ENCODE measurements at regions not wholly inside any gene's neighbourhood (a gene's known extent, or its start where the extent isn't known, plus 50 kb on each side); places are given as distances from the start of the nearest gene placed in this dataset.

GRCh38 chr2:156765043-156765442 is 328.9 kb downstream of the GPD2 start:
- ATAC-seq: no peak

More at GRCh38 chr2:156765043-156765442, 328.9 kb downstream of the GPD2 start:
- ChIA-PET CTCF (no interaction called here), POLR2A (no interaction called here)
- Histone ChIP-seq H3K4me3 (no peak overlapping the region), H3K27ac (no peak overlapping the region), H3K9me3 (no peaks in the 10 kb centered on the region), H3K4me2 (no peak overlapping the region), H3K4me1 (no peaks in the 10 kb centered on the region)
- no peak for FAIRE-seq
- TF ChIP-seq ZNF302 (CRISPR knock-in tag; IDR thresholded peaks at IDR 0.05): no peak
- TF ChIP-seq SREBF2 (IDR thresholded peaks at IDR 0.05): no peak
- TF ChIP-seq SMC3 (IDR thresholded peaks at IDR 0.05): no peak
- no peak for TF ChIP-seq E2F6 (IDR thresholded peaks at IDR 0.05; ENCODE audit: borderline replicate concordance, low read depth)
- TF ChIP-seq MAX (IDR thresholded peaks at IDR 0.05): no peak
- no peak for TF ChIP-seq HMGXB4 (CRISPR knock-in tag; IDR thresholded peaks at IDR 0.05; ENCODE audit: borderline replicate concordance)
- no peak for TF ChIP-seq RNF2 (IDR thresholded peaks at IDR 0.05; ENCODE audit: borderline replicate concordance, low read depth)
- no peak for TF ChIP-seq TFCP2L1 (CRISPR knock-in tag; IDR thresholded peaks at IDR 0.05)
- TF ChIP-seq KDM5A (IDR thresholded peaks at IDR 0.05): no peak
- no peak for TF ChIP-seq PHF8 (IDR thresholded peaks at IDR 0.05; ENCODE audit: borderline replicate concordance, low read depth)
- TF ChIP-seq MAZ (IDR thresholded peaks at IDR 0.05; ENCODE audit: borderline replicate concordance, low read depth, low read length): no peak
- TF ChIP-seq RARB (CRISPR knock-in tag; IDR thresholded peaks at IDR 0.05): no peak
- no peak for TF ChIP-seq FOSL2 (IDR thresholded peaks at IDR 0.05)
- no peak for TF ChIP-seq FOSL2 (CRISPR knock-in tag; IDR thresholded peaks at IDR 0.05)
- TF ChIP-seq MAFK (IDR thresholded peaks at IDR 0.05; ENCODE audit: partially characterized antibody): no peak
- no peak for TF ChIP-seq ATOH8 (CRISPR knock-in tag; IDR thresholded peaks at IDR 0.05; ENCODE audit: low read depth)
- no peak for TF ChIP-seq REST (IDR thresholded peaks at IDR 0.05)
- TF ChIP-seq HES2 (IDR thresholded peaks at IDR 0.05): no peak
- 3% methylated on average over 2 of the region's 2 CpGs for WGBS (ENCODE audit: missing lambda C conversion rate)
- no peak for DNase-seq (ENCODE audit: low read depth in 1 of 2, low spot score in 1 of 2)

All from A549 (cell line).